ENCODE measurements at regions not wholly inside any gene's neighbourhood (a gene's known extent, or its start where the extent isn't known, plus 50 kb on each side); places are given as distances from the start of the nearest gene placed in this dataset.

DNA sequence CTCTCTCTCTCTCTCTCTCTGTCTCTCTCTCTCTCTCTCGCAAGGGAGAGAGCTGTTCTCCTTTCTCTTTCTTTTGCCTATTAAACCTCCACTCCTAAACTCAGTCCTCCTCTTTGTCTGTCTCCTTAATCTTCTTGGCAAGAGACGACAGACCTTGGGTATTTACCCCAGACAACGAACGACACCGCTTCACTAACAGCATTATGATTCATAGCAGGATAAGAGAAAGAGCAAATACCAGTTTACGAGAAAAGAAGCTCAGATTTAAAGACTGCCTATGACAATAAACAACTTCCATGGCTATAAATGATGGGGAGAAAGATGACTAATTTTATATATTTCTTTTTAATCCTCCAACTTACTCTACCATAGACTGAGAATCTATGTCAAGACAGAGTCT is 1396.5 kb upstream of the CELF2 start:
- ATAC-seq: no peak
- TF ChIP-seq ZFP30 (CRISPR knock-in tag; IDR thresholded peaks at IDR 0.05): no peak
- no peak for TF ChIP-seq ZNF70 (CRISPR knock-in tag; IDR thresholded peaks at IDR 0.05)
- TF ChIP-seq RARB (CRISPR knock-in tag; IDR thresholded peaks at IDR 0.05): no peak
- TF ChIP-seq OSR1 (CRISPR knock-in tag; IDR thresholded peaks at IDR 0.05): no peak
- TF ChIP-seq ZNF565 (CRISPR knock-in tag; conservative IDR thresholded peaks at IDR 0.05; ENCODE audit: low read depth): no peak

DNA sequence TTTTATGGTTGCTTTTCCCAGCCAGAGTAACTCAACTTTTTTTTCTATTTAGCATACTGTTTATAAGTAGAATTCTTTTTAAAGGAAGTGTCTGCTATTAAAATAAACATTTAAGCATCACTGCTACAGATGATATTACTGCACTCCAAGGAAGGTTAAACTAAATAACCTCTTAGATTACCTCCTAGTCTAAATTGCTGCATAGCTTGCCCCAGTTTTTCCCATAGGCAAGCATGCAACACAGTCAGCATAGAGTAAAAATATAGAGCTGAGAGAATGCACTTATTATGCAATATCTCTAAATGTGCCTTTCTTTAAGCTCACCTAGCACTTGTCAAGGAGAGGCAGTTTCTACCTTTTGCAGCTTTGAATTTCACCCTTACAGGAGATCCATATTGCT is 1392.4 kb upstream of the CELF2 start:
- no peak for ATAC-seq

GRCh38 chr10:9634466-9634865 is 1383.2 kb upstream of the CELF2 start:
- TF ChIP-seq CREB5 (CRISPR knock-in tag; IDR thresholded peaks at IDR 0.05; ENCODE audit: low read depth) (no peak), SNAI2 (CRISPR knock-in tag; IDR thresholded peaks at IDR 0.05) (no peak), RARB (CRISPR knock-in tag; IDR thresholded peaks at IDR 0.05) (no peak), ESRRG (CRISPR knock-in tag; IDR thresholded peaks at IDR 0.05) (no peak)
- TF ChIP-seq, protein P1, sequence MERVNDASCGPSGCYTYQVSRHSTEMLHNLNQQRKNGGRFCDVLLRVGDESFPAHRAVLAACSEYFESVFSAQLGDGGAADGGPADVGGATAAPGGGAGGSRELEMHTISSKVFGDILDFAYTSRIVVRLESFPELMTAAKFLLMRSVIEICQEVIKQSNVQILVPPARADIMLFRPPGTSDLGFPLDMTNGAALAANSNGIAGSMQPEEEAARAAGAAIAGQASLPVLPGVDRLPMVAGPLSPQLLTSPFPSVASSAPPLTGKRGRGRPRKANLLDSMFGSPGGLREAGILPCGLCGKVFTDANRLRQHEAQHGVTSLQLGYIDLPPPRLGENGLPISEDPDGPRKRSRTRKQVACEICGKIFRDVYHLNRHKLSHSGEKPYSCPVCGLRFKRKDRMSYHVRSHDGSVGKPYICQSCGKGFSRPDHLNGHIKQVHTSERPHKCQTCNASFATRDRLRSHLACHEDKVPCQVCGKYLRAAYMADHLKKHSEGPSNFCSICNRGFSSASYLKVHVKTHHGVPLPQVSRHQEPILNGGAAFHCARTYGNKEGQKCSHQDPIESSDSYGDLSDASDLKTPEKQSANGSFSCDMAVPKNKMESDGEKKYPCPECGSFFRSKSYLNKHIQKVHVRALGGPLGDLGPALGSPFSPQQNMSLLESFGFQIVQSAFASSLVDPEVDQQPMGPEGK (CRISPR knock-in tag; IDR thresholded peaks at IDR 0.05; ENCODE audit: borderline replicate concordance): no peak
- no peak for ATAC-seq

More for the DNA sequence above, 1392.4 kb upstream of the CELF2 start:
- TF ChIP-seq, protein P2, sequence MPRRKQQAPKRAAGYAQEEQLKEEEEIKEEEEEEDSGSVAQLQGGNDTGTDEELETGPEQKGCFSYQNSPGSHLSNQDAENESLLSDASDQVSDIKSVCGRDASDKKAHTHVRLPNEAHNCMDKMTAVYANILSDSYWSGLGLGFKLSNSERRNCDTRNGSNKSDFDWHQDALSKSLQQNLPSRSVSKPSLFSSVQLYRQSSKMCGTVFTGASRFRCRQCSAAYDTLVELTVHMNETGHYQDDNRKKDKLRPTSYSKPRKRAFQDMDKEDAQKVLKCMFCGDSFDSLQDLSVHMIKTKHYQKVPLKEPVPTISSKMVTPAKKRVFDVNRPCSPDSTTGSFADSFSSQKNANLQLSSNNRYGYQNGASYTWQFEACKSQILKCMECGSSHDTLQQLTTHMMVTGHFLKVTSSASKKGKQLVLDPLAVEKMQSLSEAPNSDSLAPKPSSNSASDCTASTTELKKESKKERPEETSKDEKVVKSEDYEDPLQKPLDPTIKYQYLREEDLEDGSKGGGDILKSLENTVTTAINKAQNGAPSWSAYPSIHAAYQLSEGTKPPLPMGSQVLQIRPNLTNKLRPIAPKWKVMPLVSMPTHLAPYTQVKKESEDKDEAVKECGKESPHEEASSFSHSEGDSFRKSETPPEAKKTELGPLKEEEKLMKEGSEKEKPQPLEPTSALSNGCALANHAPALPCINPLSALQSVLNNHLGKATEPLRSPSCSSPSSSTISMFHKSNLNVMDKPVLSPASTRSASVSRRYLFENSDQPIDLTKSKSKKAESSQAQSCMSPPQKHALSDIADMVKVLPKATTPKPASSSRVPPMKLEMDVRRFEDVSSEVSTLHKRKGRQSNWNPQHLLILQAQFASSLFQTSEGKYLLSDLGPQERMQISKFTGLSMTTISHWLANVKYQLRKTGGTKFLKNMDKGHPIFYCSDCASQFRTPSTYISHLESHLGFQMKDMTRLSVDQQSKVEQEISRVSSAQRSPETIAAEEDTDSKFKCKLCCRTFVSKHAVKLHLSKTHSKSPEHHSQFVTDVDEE (CRISPR knock-in tag; IDR thresholded peaks at IDR 0.05): no peak
- no peak for TF ChIP-seq ZNF70 (CRISPR knock-in tag; IDR thresholded peaks at IDR 0.05)
- TF ChIP-seq ZC3H10 (CRISPR knock-in tag; IDR thresholded peaks at IDR 0.05): no peak
- no peak for TF ChIP-seq BACH2 (CRISPR knock-in tag; IDR thresholded peaks at IDR 0.05; ENCODE audit: borderline replicate concordance)

GRCh38 chr10:9635691-9636090 is 1382.0 kb upstream of the CELF2 start:
- ATAC-seq: no peak
- TF ChIP-seq CREB5 (CRISPR knock-in tag; IDR thresholded peaks at IDR 0.05; ENCODE audit: low read depth) (no peak), GLIS3 (CRISPR knock-in tag; IDR thresholded peaks at IDR 0.05) (no peak), ZFP3 (CRISPR knock-in tag; IDR thresholded peaks at IDR 0.05) (no peak), TCF4 (CRISPR knock-in tag; IDR thresholded peaks at IDR 0.05; ENCODE audit: borderline replicate concordance) (no peak), ZNF70 (CRISPR knock-in tag; IDR thresholded peaks at IDR 0.05) (no peak)

DNA sequence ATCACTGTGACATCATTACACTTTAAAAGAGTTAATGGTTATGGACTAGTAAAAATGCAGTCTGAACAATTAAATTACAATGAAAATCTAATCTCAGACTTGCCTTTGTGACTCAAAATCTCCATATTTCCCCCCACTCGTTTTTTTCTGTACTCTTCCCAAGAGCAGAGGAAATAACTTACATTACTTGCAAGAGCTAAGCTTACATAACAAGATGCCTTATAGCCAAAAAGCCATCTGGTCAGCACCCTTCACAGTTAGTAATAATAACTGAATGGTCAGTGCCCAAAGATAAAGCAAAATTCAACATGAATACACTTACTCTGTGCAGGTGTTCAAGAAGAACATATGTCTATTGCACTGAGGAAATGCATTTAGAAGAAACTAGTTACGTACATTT is 1381.5 kb upstream of the CELF2 start:
- ATAC-seq: no peak
- TF ChIP-seq, protein P3, sequence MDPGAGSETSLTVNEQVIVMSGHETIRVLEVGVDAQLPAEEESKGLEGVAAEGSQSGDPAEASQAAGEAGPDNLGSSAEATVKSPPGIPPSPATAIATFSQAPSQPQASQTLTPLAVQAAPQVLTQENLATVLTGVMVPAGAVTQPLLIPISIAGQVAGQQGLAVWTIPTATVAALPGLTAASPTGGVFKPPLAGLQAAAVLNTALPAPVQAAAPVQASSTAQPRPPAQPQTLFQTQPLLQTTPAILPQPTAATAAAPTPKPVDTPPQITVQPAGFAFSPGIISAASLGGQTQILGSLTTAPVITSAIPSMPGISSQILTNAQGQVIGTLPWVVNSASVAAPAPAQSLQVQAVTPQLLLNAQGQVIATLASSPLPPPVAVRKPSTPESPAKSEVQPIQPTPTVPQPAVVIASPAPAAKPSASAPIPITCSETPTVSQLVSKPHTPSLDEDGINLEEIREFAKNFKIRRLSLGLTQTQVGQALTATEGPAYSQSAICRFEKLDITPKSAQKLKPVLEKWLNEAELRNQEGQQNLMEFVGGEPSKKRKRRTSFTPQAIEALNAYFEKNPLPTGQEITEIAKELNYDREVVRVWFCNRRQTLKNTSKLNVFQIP (CRISPR knock-in tag; IDR thresholded peaks at IDR 0.05; ENCODE audit: borderline replicate concordance, low read depth): no peak
- TF ChIP-seq ZNF565 (CRISPR knock-in tag; conservative IDR thresholded peaks at IDR 0.05; ENCODE audit: low read depth): no peak
- TF ChIP-seq CREB5 (CRISPR knock-in tag; IDR thresholded peaks at IDR 0.05; ENCODE audit: low read depth): no peak
- TF ChIP-seq ZC3H10 (CRISPR knock-in tag; IDR thresholded peaks at IDR 0.05): no peak
- TF ChIP-seq TCF4 (CRISPR knock-in tag; IDR thresholded peaks at IDR 0.05; ENCODE audit: borderline replicate concordance): no peak
- TF ChIP-seq OSR1 (CRISPR knock-in tag; IDR thresholded peaks at IDR 0.05): no peak
- TF ChIP-seq ESRRG (CRISPR knock-in tag; IDR thresholded peaks at IDR 0.05): no peak
- no peak for TF ChIP-seq SNAI2 (CRISPR knock-in tag; IDR thresholded peaks at IDR 0.05)
- TF ChIP-seq ARNTL (CRISPR knock-in tag; IDR thresholded peaks at IDR 0.05; ENCODE audit: borderline replicate concordance, low read depth): no peak
- TF ChIP-seq ZNF70 (CRISPR knock-in tag; IDR thresholded peaks at IDR 0.05): no peak
- TF ChIP-seq, protein P1 (CRISPR knock-in tag; IDR thresholded peaks at IDR 0.05; ENCODE audit: borderline replicate concordance): no peak
- TF ChIP-seq ZFP30 (CRISPR knock-in tag; IDR thresholded peaks at IDR 0.05): no peak
- TF ChIP-seq ZNF8 (CRISPR knock-in tag; IDR thresholded peaks at IDR 0.05): no peak
- no peak for TF ChIP-seq GLIS3 (CRISPR knock-in tag; IDR thresholded peaks at IDR 0.05)
- no peak for TF ChIP-seq ISL1 (CRISPR knock-in tag; IDR thresholded peaks at IDR 0.05)
